GM18520 (cell line): ENCODE measurements at regions not wholly inside any gene's neighbourhood (a gene's known extent, or its start where the extent isn't known, plus 50 kb on each side); places are given as distances from the start of the nearest gene placed in this dataset.

Source experiments
- ATAC-seq: cut with Tn5 transposase; IDR thresholded peaks from one replicate; pipeline ENCODE4 v1.9.1; 2021; ENCODE audit not compliant: unreplicated experiment

DNA sequence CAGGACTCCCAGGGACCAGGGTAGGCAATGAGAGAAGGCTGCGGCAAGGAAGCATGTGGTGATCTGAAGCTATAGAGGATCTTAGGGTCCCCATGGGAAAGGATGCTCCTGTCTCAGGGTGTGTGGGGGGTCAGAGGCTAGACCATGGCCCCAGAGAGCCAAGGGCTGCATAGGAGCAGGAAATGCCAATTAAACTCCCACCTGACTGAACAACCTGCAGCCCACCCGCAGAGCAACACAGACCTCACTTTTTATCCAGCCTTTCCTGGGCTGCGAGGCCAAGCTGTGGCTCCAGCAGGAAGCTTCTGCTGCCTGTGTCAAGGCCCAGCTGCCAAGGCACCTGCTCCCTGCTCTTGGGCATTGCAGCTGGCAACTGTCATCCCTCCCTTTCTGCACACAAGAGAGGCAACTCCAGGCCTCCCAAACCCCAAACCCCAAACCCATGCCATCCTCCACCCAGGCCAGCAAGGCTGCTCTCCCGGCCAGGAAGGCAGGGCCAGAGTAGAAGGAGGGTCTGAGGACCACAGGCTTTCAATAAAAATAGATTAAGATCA, 290.1 kb downstream of the FOXO1 start:
- ATAC-seq: no peak

DNA sequence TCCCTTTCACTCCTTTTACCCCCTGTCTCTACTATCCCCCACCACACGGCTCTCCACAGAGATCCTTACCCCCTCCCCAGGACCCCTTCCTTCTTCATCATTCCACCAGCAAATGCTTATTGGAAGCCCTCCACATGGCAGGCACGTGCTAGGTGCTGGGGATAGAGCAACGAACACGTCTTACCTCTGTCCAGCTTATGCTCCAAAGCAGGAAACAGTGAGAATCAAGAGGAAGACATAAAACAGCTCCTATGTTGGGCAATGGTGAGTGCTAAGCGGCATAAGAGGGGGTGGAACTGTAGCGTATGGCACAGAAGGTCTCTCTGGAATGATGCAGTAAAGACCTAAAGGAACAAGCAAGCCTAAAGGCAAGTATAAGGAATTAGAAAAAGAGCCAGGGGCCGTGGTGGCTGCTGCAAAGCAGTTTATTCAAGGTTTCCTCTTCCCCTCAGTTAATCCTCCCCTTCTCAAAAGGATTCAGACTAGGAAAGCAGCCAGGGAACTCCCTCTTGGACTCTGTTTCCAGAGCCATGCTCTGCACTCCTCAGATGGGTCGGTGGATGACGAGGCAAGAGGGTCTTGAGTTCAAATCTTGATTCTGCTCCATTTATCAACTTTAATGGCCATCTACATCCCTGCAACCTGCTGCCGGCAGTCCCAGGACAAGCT, 289.4 kb downstream of the FOXO1 start:
- no peak for ATAC-seq

DNA sequence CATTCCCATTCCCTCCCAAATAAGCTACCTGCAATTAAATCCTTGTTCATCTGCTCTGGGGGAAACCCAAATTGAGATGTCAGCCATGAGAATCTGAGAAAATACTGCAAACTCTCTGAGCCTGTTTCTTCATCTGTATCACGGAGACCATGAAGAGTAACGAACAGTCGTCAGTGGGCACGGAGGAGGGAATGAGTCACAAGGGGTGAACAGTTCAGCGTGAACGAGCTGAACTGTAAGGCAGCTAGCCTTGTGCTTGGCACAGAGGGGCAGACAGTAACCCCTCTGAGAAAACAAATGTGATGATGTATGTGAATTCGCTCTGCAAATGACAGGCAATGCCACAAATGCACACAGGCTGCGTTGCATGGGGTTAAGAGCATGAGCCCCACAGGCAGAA, 288.7 kb downstream of the FOXO1 start:
- ATAC-seq: no peak

DNA sequence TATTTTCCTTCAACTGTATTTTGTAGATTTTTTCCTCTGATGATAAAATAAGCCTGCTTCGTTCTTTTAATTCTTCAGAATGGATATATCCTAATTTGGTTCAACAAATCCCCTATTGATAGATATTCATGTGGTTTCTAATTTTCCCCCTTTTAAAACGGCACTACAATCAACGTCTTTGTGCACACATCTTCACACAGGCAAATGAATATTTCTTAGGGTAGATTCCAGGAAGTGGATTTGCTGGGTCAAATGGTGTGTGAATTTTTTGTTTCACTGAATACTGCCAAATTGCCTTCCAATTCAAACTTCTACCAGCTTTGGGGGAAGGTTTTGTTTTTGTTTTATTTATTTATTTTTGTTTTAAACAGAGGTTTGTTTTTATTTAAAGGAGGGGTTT, 287.2 kb downstream of the FOXO1 start:
- no peak for ATAC-seq

DNA sequence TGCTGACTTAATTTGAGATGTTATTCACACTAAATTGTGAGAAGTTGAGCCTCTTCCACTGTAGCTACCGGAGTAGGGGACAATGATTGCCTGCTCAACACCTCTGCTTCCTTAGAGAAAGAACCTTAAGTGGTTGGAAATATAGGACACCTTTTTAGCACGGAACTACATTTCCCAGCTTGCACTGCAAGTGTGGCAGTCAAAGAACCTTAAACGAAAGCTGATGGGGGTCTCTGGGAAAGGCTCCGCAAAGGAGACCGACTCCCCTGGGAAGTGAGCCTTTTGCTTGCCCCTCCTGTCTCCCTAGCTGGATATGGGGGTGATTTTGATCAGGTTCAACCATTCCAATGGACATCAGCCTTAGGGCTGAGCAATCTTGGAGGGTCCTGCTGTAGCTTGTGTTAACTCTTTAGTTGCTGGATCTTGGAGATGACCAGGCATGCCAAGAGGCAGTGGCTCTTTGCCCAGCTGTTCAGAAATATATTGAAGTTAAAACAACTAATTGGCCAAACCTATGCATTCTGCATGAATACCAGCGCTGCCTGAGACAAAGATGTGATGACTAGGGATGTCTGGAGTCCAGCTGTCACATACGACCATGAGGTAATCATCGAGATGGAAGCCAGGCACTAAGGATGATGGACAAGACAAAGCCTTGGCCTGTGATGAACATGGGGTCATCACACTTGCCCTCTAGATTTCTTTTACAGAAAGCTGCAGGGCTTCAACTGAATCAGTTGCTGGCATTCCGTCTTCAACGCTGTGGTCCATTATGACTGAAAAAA, 286.5 kb downstream of the FOXO1 start:
- no peak for ATAC-seq

DNA sequence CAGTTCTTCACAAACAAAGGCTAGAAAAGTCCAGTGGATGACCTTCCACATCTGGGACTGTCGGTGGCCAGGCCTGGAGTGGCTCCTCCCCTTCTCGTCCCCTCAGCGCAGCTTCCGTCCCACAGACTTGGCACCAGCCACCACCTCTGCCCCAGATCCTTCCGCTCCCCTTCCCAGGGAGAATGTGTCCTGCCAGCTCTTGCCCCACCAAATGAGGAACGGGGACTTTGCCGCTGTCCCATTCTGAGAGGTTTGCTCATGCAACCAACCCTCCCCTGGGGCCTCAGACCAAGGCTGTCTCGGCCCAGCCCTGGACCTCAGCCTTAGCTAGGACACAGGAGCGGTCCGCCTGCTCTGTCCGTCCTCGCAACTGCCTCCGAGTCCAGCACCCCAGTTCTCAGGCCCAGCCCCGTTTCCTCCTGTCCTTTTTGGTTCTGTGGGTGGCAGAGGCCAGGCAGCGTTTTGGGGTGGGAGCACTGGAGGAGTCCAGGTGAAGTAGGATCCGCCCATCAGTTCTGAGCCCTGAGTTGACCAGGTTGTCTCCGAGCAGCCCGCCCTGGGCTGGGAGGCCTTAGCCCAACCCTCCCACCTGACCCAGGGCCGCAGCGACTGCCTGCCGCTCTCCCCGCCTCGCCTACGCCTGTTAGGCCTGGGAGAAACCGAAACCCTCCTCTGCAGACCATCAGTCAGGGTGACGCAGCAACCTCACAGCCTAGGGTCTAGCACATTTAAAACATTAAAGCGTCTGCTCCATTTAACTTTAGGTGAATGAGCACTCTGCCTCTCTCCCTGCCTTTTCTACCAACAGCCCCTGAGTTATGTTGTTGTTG, 284.3 kb downstream of the FOXO1 start:
- ATAC-seq: no peak

DNA sequence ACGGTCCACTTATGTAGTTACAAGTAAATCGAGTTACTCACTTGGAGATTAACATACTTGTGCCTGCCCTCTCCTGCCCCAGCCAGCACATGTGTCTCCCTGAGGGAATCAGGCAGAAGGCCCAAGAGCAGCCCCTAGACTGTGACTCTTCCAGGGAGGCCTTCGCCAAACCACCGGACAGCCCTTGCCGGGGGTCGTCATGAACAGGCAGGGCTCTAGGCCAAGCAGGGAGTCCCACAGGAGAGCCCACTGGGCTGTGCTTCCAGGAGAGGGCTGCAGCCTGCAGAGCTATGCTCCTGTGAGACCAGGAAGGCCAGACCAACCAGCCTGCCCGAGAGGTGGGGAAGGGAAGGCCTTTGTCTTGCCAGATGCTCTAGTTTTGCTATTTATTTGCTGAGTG, 283.3 kb downstream of the FOXO1 start:
- no peak for ATAC-seq

DNA sequence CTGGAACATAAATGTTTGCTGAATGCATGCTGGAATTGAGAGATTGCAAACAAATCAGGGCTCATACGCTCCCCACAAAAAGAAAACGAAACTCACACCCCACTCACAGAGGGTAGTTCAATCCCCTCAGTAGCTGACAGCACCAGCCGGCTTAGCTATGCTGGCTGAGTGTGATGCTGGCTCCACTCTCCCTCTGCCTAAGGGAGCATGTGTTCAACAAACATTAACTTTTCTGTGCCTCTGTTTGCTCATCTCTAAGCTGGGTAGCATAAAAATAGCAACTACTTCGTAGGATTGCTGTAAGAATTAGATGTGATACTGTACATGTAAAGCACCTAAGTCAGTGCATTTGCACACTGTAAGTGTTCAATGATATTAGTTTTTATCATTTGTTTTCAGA, 282.6 kb downstream of the FOXO1 start:
- ATAC-seq: no peak

DNA sequence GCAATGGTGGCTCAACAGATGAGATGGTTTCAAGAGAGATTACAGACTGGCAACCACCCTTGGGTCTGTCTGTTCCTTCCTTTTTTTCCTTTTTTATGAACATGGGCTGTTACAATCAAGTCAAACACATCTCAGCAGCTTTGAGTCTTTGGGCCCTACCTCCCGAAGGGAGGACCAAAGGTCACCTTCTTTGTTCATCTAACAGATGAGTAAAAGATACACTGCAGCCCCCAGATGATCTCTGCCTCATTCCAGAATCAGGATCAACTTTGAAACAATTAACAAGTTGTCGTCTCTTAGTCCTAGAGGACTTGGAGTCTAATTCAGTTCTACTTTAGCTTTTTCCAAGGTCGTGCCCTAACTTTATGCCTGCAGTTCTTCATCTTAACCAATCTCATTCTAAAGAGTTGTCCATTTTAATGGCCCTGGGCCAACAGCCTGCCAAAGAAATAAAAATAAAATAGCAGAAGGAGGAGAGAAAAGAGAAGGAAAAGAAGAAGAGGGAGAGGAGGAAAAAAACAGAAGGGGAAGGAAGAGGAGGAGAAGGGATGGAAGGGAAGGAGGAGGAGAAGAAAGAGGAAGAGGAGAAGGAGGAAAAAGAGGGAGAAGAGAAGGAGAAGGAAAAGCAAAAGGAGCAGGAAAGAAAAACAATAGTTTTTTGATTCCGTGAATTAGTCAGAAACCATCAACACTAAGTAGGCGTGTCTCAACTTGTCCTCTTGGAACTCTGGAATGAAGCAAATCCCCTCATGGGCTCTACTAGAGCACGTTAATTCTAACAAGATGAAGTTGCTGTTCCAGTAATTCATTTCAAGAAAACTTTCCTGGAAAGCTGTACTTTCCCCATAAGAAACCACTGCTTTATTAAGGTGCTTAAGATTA, 281.2 kb downstream of the FOXO1 start:
- no peak for ATAC-seq

DNA sequence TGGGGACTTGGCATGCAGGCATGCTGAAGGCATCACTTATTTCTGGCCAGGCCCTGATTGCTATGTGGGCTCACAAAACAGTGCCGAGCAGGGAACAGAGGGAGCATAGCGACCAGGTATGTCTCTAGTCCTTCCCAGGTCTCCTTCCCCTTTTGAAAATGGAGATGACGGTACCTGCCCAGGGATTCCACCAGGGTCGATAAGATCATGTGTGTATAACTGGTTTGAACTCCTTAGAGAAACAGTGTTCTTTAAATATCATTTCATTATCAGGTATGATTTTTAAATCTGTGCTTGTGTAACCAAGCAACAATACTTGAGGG, 280.6 kb downstream of the FOXO1 start:
- no peak for ATAC-seq

DNA sequence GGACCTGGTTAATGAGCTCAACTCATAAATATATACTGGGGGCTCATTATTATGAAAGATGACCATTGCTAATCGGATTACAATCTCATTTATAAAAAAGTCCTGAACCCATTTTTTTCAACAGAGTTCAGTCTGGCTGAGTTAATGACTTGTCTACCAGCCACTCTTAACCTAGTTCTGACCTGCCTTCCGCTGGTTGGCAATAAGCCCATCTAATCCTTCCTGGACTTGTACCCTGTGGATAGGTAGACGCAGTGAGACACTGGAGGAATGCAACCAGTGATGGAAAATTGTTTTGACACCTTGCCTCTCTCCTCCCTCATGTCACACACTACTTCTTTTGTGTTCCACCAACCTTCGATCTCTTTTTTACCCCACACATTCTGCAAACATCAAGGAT, 279.9 kb downstream of the FOXO1 start:
- ATAC-seq: no peak

DNA sequence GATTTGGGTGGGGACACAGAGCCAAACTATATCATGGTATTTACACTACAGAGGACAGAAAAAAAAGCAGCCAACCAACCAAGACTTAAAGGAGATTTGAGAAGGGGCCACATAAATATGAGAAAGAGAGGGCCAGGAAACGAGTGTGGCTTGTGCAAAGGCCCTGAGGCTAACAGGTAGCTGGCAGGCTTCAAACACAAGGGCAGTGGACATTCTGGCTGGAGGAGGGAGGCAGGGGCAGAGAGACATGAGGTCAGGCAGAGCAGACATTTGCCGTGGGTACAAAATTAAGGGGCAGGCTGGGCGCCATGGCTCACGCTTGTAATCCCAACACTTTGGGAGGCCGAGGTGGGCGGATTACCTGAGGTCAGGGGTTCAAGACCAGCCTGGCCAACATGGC, 278.7 kb downstream of the FOXO1 start:
- no peak for ATAC-seq

DNA sequence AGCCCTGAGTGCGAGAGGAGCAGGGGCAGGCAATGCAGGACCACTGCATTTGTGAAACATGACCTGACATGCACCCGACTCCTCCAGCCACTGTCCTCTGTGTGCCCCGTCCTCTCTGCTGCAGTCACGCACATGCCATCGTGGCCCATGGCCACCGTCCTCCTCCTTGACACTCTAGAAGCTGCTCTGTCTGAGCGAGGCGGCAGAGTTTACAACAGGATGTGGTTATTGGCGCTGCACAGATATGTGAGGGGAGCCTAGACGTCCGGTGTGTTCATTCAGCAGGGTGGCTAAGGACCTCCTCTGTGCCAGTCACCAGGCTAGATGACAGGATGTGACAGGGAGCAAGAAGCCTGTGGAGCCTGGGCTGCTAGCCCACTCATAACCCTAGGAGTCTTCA, 277.8 kb downstream of the FOXO1 start:
- ATAC-seq: peak; percentile 96

DNA sequence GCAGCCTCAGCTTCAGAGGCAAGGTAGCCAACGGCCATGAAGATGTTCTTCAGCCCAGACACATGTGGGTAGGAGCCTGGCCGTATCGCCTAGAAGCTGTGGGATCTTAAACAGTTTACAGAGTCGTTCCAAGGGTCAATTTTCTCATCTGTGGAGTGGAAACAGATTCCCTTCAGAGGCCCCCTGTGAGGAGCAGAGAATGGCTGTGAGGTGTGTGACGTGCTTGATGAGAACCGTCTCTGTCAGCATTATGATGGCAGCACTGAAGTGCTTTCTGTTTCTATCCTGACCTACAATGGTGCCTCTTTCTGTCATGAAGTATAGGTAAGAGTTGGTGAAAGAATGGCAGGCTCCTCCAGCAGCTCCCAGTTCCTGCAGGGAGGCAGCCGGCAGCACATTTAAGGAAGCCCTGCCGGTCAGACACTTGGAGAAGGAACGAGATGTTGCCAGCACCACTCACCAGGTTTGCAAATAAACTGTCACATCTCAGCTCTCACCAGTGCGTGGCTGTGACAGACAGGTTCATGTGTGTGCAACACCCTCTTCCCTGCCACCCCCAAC, 277.3 kb downstream of the FOXO1 start:
- ATAC-seq: peak; percentile 37

DNA sequence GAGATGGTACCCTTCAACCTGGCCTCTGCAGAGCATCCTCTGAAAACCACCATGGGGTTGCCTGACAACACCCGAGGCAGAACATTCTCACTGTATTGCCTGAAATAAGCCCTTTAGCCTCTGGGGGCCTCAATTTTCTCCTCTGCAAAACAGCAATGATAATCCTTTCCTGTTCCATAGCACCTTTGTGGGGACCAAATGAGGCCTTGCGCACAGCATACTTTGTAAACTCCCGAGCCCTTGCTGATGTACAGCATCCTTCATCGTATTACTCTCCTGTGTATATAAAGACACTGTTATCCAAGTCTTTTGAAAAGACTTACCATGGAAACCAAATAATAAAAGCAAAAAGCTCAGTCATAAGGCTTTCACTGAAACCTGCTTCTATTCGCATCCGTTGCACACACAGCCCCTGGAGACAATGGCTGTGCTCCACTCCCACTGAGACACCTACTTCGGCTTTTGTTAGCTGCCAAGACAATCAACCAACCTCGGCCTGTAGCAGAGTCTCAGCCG, 276.0 kb downstream of the FOXO1 start:
- ATAC-seq: no peak

DNA sequence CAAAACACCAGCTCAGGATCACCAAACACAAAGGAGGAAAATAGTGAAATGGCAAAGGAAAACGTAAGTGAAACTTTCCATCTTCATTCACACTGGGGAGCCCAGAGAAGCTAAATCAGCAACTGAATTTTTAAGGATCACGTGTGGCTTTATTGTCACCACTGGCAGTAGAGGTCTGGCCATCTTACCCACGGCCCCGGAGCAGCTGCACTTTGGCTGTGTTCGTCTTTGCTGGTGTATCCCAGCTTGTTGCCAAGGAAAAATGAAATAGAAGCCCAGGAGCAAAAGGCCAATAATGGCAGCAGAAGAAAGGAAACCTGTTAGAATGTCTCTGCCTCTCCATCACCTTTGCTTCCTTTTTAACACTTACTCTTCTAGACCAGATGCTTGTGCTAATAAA, 274.7 kb downstream of the FOXO1 start:
- no peak for ATAC-seq

DNA sequence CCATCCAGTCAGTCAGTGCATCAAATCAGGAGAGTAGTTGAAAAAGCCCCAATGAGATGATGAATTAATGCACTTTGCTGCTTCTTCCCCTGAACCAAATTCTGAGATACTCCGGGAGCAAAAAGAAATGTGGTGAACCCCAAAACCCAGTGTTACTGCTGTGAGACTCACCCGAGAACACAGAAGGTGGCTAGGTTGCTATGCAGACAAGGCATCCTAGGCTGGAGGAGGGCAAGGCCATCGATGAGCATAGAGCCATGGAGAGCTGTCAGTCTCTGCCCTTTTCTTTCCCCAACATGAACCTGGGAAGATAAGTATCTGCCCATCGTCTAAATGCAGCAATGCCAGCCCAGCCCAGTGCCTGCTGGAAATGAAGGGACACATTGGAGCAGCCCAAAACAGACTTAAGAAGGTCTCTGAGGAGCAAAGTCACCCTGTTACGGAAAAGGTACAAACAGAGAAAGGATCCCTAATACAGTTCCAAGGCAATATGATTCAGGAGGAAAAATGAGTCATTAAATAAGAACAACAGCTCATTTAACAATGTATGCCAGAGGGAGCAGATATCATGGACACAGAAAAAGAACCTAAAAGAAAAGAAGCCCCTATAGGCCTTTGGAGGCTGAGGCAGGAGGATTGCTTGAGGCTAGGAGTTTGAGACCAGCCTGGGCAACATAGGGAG, 272.0 kb downstream of the FOXO1 start:
- no peak for ATAC-seq

DNA sequence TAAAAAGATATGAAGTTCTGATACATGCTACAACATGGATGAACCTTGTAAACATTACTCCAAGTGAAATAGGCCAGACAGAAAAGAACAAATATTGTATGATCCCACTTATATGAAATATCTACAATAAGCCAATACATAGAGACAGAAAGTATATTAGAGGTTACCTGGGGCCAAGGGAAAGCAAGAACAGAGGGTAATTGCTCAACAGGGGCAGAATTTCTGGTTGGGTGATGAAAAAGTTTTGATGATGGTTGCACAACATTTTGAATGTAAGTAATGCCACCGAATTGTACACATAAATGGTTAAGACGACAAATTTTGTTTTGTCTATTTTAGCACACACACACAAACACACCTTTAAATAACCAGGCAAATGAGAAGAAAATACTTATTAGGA, 268.4 kb downstream of the FOXO1 start:
- no peak for ATAC-seq

DNA sequence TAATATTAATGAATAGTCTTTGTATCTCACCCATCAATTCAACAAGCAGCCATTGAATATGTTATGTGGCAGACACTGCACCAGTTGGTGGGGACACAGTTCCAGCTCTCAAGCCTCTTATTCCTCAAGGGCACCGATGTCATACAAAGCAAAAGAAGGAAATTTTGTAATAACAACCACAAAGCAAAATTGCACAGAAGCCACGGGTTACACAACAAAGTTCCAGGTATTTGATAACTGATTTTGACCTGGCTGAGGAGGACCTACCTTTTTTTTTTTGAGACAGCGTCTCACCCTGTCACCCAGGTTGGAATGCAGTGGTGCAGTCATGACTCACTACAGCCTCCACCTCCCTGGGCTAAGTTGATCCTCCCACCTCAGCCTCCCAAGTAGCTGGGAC, 266.7 kb downstream of the FOXO1 start:
- ATAC-seq: no peak
